Upper lobe of left lung (tissue), 6 donors: ENCODE measurements at regions not wholly inside any gene's neighbourhood (a gene's known extent, or its start where the extent isn't known, plus 50 kb on each side); places are given as distances from the start of the nearest gene placed in this dataset.

Source experiments
- ATAC-seq, 2 donors: fragments of 200-7000 bp; cut with Tn5 transposase; one replicate each; pipeline ENCODE4 v1.9.1; 2022; ENCODE audit warnings: mild to moderate bottlenecking in 2 of 2, moderate library complexity in 2 of 2; ENCODE audit not compliant: low FRiP score in 2 of 2
- DNase-seq, 2 donors: peaks; one replicate each; pipeline ENCODE4 v3.0.0-alpha.2; 2019 to 2020
- H3K27ac ChIP-seq, 4 donors: fragments of 200-600 bp; sonication (generic); one replicate each; pipeline ENCODE4 v1.5.1; 2016 to 2019
- H3K27me3 ChIP-seq, 4 donors: fragments of 200-600 bp; sonication (generic); one replicate each; pipeline ENCODE4 v1.5.1; 2017 to 2019
- H3K36me3 ChIP-seq, 4 donors: fragments of 200-600 bp; sonication (generic); one replicate each; pipeline ENCODE4 v1.5.1; 2016 to 2019
- H3K4me1 ChIP-seq, 4 donors: fragments of 200-600 bp; sonication (generic); one replicate each; pipeline ENCODE4 v1.5.1; 2018 to 2019
- H3K4me3 ChIP-seq, 4 donors: fragments of 200-600 bp; sonication (generic); one replicate each; pipeline ENCODE4 v1.5.1; 2017 to 2019; ENCODE audit warnings: mild to moderate bottlenecking in 2 of 4, moderate library complexity in 1 of 4
- H3K9me3 ChIP-seq, 4 donors: fragments of 200-600 bp; sonication (generic); one replicate each; pipeline ENCODE4 v1.5.1; 2018 to 2019
- EP300 ChIP-seq, 4 donors: sonication (generic); formaldehyde crosslinking; IDR thresholded peaks; one replicate each; pipeline ENCODE4 v1.5.1; 2017; ENCODE audit warnings: antibody characterized with exemption in 4 of 4, control low read depth in 2 of 4
- POLR2A ChIP-seq, 4 donors: fragments of 450-650 bp; IDR thresholded peaks; one replicate each; pipeline ENCODE4 v1.5.1; 2016 to 2017; ENCODE audit warnings: antibody characterized with exemption in 4 of 4, mild to moderate bottlenecking in 2 of 4
- POLR2AphosphoS5 ChIP-seq, 2 donors: sonication (generic); formaldehyde crosslinking; IDR thresholded peaks; one replicate each; pipeline ENCODE4 v1.5.1; 2017; ENCODE audit warnings: antibody characterized with exemption in 2 of 2
- WGBS, 2 donors: methylation state at CpG; one replicate each; pipeline ENCODE4 v1.1.5; 2017 to 2018; 5-methylcytosine and 5-hydroxymethylcytosine counted together
- TF ChIP-seq, protein P1 (sequence below), 6 experiments: fragments of 450-650 bp in 4 of 6; fragments of 200-600 bp in 2 of 6; sonication (generic) in 2 of 6; IDR thresholded peaks; one replicate each; pipeline ENCODE4 v1.5.1; 2016 to 2019; ENCODE audit warnings: antibody characterized with exemption in 6 of 6
- donor health status: DM: no; HTN: no; CAD: no; lungs with moderate emphysema.
- donor health status: DM: no; HTN: yes; CAD: no; lungs with severe emphysema.

DNA sequence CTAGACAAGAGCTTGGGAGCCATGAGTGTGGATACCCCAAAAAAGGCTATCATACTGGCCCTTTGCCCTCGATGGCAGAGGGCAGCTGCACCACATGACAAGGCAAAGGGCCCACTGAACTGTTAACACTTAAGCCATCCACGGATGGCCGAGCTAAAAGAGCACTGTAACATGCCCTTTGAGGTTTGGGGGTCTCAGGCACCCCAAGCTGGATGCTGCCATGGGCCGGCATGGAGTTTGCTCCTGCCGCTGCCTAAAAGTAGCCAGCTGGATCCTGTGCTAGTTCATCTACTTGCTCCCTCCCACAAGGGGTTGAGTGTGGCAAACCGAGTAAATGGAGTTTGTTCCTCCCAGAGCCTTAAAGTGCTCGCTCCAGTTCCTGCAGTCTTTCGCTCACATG is 383.2 kb upstream of the LRRC4C start:
- peak in 1 of 2 donors; percentile 13 for DNase-seq
- Histone ChIP-seq H3K4me1 (no peaks in the 10 kb centered on the region), H3K36me3 (no peaks in the 10 kb centered on the region), H3K4me3 (no peak overlapping the region), H3K27ac (no peak overlapping the region), H3K9me3 (peaks cover 0 to 18% (median 0%) of the 10 kb centered on the region in 4 donors), H3K27me3 (no peaks in the 10 kb centered on the region)
- WGBS, 2 donors: 82 to 85% methylated on average over 4 to 8 of the region's 8 CpGs
- TF ChIP-seq, protein P1, sequence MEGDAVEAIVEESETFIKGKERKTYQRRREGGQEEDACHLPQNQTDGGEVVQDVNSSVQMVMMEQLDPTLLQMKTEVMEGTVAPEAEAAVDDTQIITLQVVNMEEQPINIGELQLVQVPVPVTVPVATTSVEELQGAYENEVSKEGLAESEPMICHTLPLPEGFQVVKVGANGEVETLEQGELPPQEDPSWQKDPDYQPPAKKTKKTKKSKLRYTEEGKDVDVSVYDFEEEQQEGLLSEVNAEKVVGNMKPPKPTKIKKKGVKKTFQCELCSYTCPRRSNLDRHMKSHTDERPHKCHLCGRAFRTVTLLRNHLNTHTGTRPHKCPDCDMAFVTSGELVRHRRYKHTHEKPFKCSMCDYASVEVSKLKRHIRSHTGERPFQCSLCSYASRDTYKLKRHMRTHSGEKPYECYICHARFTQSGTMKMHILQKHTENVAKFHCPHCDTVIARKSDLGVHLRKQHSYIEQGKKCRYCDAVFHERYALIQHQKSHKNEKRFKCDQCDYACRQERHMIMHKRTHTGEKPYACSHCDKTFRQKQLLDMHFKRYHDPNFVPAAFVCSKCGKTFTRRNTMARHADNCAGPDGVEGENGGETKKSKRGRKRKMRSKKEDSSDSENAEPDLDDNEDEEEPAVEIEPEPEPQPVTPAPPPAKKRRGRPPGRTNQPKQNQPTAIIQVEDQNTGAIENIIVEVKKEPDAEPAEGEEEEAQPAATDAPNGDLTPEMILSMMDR (IDR thresholded peaks at IDR 0.05): no peak
- TF ChIP-seq EP300 (IDR thresholded peaks at IDR 0.05) (no peak), POLR2A (IDR thresholded peaks at IDR 0.05) (no peak), POLR2AphosphoS5 (IDR thresholded peaks at IDR 0.05) (no peak)
- ATAC-seq: no peak

DNA sequence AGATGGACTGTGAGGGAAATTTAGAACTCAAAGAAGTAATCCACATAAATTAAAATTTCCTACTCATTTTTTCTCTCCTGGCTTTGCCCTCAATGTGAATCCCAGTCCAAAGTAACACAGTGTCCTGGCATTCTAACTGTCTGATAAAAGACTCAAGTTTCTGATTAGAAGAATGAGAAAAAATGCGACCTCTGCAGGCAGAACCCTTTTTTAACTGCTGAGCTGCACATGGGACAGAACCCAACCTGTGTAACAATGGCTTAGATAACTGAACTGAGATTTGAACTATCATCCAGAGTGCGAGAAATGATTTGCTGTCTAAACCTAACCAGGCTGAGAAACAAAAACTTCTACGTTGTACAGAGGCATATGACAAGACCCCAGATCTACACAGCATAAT is 385.6 kb upstream of the LRRC4C start:
- H3K9me3 ChIP-seq: peaks cover 0 to 18% (median 0%) of the 10 kb centered on the region in 4 donors
- H3K4me1 ChIP-seq: no peaks in the 10 kb centered on the region
- DNase-seq: no peak
- 70 to 71% methylated on average over 3 of the region's 3 CpGs for WGBS, 2 donors
- TF ChIP-seq POLR2A (IDR thresholded peaks at IDR 0.05) (no peak), EP300 (IDR thresholded peaks at IDR 0.05) (no peak), POLR2AphosphoS5 (IDR thresholded peaks at IDR 0.05) (no peak)
- TF ChIP-seq, protein P1 (IDR thresholded peaks at IDR 0.05): no peak
- H3K4me3 ChIP-seq: no peak overlapping the region
- no peaks in the 10 kb centered on the region for H3K36me3 ChIP-seq
- no peak overlapping the region for H3K27ac ChIP-seq
- no peak for ATAC-seq
- no peaks in the 10 kb centered on the region for H3K27me3 ChIP-seq

DNA sequence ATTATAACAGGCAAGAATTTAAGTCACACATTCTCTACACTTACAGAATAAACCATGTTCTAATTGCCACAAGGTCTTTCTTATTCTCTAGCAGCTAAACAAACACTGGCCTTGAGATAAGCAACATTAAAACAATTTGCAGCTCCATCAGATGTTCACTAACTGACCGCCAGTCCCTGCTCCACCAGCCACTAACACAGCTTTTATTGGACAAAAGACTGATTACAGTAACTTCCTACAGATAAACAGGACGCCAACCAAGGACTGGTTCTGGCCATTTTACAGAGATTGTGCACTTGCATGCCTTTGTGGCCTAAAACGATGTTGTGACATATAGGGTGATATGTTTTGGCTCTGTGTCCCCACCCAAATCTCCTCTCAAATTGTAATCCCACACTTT is 388.9 kb upstream of the LRRC4C start:
- ATAC-seq: no peak
- Histone ChIP-seq H3K36me3 (no peaks in the 10 kb centered on the region), H3K9me3 (peaks cover 0 to 1% (median 0%) of the 10 kb centered on the region in 4 donors), H3K27me3 (no peaks in the 10 kb centered on the region), H3K4me3 (no peak overlapping the region), H3K27ac (no peak overlapping the region), H3K4me1 (no peaks in the 10 kb centered on the region)
- no peak for TF ChIP-seq EP300 (IDR thresholded peaks at IDR 0.05)
- TF ChIP-seq POLR2A (IDR thresholded peaks at IDR 0.05): no peak
- no peak for TF ChIP-seq POLR2AphosphoS5 (IDR thresholded peaks at IDR 0.05)
- TF ChIP-seq, protein P1 (IDR thresholded peaks at IDR 0.05): no peak
- DNase-seq: no peak
- 37 to 44% methylated on average over 3 of the region's 3 CpGs for whole genome bisulfite sequencing, 2 donors

DNA sequence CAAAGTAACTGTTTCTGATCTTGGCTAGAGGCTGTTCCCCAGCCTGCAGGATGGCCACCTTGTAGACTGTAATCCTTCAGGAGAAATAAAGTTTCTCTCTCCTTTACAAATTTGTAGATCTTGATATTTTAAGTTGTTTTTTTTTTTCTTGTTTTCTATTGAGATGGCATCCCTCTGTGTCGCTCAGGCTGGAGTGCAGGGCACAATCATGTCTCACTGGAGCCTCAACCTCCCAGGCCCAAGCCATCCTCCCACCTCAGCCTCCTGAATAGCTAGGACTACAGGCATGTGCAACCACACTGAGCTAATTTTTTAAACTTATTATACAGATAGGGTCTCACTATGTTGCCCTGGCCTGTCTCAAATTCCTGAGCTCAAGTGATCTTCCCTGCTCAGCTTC is 389.8 kb upstream of the LRRC4C start:
- 82 to 93% methylated on average over 1 of the region's 1 CpG for WGBS, 2 donors
- H3K4me1 ChIP-seq: no peaks in the 10 kb centered on the region
- H3K4me3 ChIP-seq: no peak overlapping the region
- H3K36me3 ChIP-seq: no peaks in the 10 kb centered on the region
- no peaks in the 10 kb centered on the region for H3K27me3 ChIP-seq
- no peak overlapping the region for H3K27ac ChIP-seq
- ATAC-seq (no peak), DNase-seq (no peak)
- no peak for TF ChIP-seq EP300 (IDR thresholded peaks at IDR 0.05)
- TF ChIP-seq, protein P1 (IDR thresholded peaks at IDR 0.05): no peak
- no peaks in the 10 kb centered on the region for H3K9me3 ChIP-seq

DNA sequence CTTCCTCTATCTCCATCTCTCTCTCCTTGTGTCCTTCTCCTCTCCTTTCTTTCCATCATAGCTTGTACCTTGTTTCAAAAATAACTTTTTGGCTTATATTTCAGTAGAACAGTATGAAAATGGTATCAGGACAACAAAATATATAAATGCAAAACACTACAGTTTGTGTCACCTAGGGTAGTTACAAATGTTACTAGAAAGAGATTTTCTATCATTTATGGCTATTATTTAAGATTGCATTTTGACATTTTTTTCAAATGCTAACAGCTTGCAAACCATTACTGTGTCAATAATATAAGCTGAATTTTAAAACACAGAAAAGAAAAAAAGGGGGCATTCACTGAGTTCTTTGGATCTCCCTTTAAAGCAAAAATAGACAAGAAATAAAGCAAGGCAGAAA is 392.3 kb upstream of the LRRC4C start:
- no peaks in the 10 kb centered on the region for H3K4me1 ChIP-seq
- no peak overlapping the region for H3K4me3 ChIP-seq
- no peak for DNase-seq
- TF ChIP-seq, protein P1 (IDR thresholded peaks at IDR 0.05): no peak
- TF ChIP-seq POLR2A (IDR thresholded peaks at IDR 0.05): no peak
- TF ChIP-seq EP300 (IDR thresholded peaks at IDR 0.05): no peak
- TF ChIP-seq POLR2AphosphoS5 (IDR thresholded peaks at IDR 0.05): no peak
- no peak overlapping the region for H3K27ac ChIP-seq
- H3K9me3 ChIP-seq: no peaks in the 10 kb centered on the region
- ATAC-seq: no peak
- H3K36me3 ChIP-seq: no peaks in the 10 kb centered on the region
- H3K27me3 ChIP-seq: no peaks in the 10 kb centered on the region
